H1 (cell line): ENCODE measurements at regions not wholly inside any gene's neighbourhood (a gene's known extent, or its start where the extent isn't known, plus 50 kb on each side); places are given as distances from the start of the nearest gene placed in this dataset.

ENCODE experiments used
- CTCF ChIP-seq, 3 experiments: IDR thresholded peaks; 1 replicate in 2 of 3; 2 replicates in 1 of 3; pipeline versions ENCODE4 v1.5.1 to v1.6.1; 2011; ENCODE audit warnings: low read length in 3 of 3, mild to moderate bottlenecking in 3 of 3, inconsistent platforms in 2 of 3, low read depth in 1 of 3, moderate library complexity in 1 of 3; ENCODE audit not compliant: insufficient read depth in 1 of 3; ENCODE audit errors: control extremely low read depth in 1 of 3
- POLR2AphosphoS5 ChIP-seq: IDR thresholded peaks from 2 replicates; pipeline ENCODE4 v1.6.1; 2011; ENCODE audit warnings: low read depth, low read length

- TF ChIP-seq CTCF (IDR thresholded peaks at IDR 0.05; ENCODE audit: control extremely low read depth in 1 of 3, insufficient read depth in 1 of 3, low read depth in 1 of 3, low read length in 3 of 3) (no peak), POLR2AphosphoS5 (no peak)
Observed at GRCh38 chr5:77561965-77562364, 69.8 kb upstream of the WDR41 start (continued).
